Fibroblast of skin of back (primary cell): ENCODE measurements at regions not wholly inside any gene's neighbourhood (a gene's known extent, or its start where the extent isn't known, plus 50 kb on each side); places are given as distances from the start of the nearest gene placed in this dataset.

Source experiments
- DNase-seq: peaks from one replicate; pipeline ENCODE4 v3.0.0-alpha.2; 2013

DNA sequence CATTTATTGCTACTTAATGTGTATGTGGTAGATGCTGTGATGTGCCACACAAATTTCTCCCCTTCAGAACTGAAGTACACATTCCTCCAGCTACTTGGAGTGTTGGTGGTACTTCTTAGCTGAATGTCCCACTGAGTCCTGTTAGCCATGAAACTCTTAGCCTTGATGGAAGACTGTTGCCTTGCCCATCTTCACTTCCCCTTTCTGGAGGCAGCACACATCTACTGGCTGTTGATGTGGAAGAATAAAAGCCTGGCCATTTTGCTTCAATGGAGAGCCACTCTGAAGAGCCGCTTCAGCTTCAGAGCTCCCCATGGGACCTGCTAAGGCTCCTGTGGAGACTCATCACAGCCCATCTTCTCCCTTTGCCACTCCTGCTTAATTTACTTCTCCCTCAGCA, 157.7 kb upstream of the PITX2 start:
- DNase-seq, result no peak

- DNase-seq, result no peak
These were observed 159.1 kb upstream of the PITX2 start for GRCh38 chr4:110781944-110782343.

GRCh38 chr4:110787109-110787508, 164.2 kb upstream of the PITX2 start:
- peak; percentile 27 for DNase-seq

DNA sequence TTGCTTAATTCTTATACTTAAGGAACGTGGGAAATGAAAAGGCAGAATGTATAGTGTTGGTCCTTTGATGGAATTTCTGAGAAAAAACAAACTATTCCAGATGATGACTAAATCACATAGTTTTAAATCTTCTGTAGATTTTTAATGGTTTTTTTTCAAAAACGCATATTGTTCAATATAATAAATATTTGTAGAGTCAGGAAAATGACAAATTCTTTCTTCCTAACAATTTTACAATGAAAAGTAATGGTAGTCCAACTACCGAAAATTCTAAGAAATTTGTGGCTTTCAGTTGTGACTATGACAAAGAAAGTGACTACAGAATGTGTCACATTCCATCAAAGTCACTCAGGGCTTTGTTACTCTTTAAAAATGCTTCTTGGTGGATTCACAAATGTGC, 164.8 kb upstream of the PITX2 start:
- peak; percentile 78 for DNase-seq

GRCh38 chr4:110788302-110788701, 165.4 kb upstream of the PITX2 start:
- peak; percentile 21 for DNase-seq

DNA sequence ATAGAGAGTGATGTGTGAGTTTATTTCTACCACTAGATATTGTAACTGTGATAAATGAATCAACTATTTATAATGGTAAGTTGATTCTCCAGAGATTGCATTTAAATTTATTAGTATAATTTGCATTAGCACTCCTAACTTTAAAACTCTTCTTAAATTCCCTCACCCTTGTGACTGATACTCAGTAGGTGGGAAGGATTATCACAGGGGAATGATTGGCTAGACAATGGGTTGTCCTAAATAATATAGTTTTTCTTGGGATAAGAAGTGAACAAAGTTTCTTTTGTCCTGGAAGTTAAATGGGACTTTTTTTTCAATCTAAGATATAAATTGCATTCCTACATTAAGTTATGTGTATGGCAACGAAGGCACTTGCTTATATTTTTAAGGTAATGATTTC, 169.2 kb upstream of the PITX2 start:
- no peak for DNase-seq

DNA sequence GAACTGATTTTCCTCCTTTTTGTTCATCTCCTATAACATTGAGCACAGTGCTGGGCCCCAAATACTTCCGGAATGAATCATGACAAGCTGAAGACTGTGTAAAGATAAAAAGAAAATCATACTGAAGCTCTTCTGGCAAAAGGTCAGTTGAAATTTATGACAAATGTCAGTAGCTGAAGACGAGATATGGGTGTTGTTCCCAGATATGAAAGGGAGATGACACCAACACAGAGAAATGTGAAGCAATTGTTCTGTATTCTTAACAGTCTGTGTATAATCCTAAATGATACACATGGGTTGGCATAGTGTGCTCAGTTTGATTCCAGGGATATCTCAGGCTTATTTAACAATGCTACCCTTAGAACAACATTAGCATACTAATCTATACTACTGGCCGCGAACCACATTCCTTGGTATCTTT, 170.5 kb upstream of the PITX2 start:
- DNase-seq, result peak; percentile 77

GRCh38 chr4:110793890-110794554, 171.1 kb upstream of the PITX2 start:
- no peak for DNase-seq

DNA sequence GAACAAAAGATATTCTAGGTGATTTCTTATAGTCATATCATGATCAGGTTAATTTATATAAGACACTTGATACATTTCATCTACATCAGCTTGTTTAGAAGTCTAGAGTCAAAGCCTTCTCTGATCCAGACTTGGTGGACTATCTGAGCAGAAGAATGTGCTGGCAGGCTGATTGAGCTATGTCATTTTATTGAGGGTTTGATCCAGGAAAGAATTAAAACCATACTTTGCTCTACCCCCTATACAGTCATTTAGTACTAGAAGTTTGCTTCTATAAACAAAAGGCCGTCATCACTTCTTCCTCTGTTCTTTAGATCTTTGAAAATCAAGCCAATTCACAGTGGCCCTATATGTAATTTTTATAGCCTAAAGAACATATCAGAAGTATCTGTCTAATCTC, 173.1 kb upstream of the PITX2 start:
- no peak for DNase-seq

DNA sequence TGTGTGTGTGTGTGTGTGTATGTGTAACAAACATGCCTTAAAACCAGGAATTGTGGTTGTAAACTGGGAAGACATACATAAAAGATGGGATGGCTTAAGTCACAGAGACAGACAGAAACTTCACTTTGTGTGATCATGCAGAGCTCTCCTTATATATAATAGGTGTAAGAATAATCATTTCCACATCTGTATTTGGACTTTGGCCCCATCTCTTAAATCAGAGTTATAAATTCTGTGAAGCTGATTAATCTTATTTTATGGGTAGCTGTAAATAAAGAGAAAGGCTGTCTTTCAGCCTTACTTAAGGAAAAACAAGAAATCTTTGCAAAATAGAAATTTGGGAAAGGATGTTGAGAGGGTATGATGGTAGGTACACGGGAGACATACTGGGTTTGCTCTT, 174.6 kb upstream of the PITX2 start:
- no peak for DNase-seq

- DNase-seq, result peak; percentile 46
These were observed 175.8 kb upstream of the PITX2 start for GRCh38 chr4:110798687-110799086.

DNA sequence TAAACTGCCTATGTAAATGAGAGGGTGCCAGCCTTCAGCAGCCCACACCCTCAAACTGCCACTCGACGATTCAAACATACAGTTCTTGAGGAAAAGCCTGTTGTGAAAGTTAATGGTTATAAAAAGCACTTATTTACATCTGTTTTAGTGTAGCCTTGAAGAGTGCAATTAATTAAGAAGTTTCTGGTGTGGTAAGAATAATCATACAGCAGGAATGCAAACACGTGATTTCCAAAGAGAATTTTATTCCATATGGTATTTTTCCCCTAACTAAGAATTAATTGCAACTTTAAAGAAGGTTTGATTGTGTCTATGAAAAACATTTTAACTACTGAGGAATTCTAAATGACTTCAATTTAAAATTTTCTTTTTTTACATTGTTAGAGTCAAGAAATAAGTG, 176.3 kb upstream of the PITX2 start:
- DNase-seq, result no peak

GRCh38 chr4:110801591-110801990, 178.7 kb upstream of the PITX2 start:
- no peak for DNase-seq

- peak; percentile 66 for DNase-seq
These were observed 185.5 kb upstream of the PITX2 start for GRCh38 chr4:110808351-110808878.

DNA sequence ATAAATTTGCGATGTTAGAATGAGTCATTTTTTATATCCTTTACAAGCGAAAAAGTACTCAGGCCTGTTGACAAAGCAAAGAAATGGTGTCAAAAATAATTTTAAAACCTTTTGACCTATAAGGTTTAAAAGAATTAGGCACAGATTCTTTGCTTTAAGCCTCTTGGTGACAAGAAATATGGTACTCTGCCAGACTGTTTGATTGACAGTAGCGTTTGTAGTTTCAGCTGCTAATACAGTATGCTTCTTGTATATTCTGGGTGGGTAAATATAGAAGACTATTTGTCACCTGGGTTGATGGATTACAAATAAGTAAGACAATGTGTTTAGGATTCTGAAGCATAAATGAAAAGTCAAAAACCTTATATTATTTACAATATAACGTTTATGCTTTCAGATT, 193.1 kb upstream of the PITX2 start:
- no peak for DNase-seq

DNA sequence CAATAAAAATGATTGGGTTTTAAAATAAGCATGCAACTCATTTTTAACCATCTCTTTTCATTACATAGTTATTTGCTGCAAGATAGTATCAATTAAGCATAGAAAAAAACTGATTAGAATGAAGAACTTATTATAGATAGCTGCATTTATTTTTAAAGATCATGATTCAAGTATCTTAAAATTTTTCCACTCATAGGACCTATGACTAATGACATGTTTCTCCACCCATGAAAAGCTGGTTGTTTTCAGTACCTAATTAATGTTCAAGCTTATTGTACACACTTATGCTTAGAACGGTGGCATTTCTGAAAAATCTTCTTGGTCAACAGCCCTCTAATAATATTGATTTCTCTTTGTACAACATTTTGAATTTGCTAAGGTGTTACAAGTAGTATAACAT, 193.5 kb upstream of the PITX2 start:
- no peak for DNase-seq

- no peak for DNase-seq
These were observed 198.3 kb upstream of the PITX2 start for GRCh38 chr4:110821186-110821585.

DNA sequence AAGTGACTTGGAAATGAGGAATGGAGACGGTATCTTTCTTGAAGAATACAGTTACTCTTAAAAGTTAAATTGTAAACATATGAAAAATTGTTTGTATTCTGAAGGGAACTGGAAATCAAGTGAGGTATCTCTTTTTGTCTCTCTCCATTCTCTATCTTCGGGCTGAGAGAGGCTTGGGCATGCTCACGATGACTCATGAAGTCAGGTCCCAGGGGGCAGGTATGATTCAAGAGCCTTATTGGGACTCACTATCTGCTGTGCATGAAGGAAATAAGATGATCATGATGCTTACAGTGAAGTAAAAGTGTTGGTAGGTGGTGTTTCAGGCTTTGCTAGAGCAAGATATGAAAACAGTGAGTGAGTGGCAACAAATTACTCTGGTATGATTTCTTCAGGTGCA, 200.4 kb upstream of the PITX2 start:
- DNase-seq, result peak; percentile 87

DNA sequence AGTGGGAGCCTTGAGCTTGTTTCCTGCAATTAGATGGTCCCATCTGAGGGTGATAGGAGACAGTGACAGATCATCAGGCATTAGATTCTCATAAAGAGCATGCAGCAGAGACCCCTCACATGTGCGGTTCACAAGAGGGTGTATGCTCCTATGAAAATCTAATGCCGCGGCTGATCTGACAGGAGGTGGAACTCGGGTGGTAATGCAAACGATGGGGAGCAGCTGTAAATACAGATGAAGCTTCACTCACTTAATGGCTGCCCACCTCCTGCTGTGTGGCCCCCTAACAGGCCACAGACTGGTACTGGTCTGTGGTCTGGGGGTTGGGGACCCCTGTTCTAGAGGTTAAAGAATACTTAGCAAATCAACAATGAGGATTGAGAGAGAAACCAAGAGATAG, 201.5 kb upstream of the PITX2 start:
- DNase-seq, result no peak

GRCh38 chr4:110826656-110827055, 203.8 kb upstream of the PITX2 start:
- no peak for DNase-seq

GRCh38 chr4:110830461-110830860, 207.6 kb upstream of the PITX2 start:
- no peak for DNase-seq

DNA sequence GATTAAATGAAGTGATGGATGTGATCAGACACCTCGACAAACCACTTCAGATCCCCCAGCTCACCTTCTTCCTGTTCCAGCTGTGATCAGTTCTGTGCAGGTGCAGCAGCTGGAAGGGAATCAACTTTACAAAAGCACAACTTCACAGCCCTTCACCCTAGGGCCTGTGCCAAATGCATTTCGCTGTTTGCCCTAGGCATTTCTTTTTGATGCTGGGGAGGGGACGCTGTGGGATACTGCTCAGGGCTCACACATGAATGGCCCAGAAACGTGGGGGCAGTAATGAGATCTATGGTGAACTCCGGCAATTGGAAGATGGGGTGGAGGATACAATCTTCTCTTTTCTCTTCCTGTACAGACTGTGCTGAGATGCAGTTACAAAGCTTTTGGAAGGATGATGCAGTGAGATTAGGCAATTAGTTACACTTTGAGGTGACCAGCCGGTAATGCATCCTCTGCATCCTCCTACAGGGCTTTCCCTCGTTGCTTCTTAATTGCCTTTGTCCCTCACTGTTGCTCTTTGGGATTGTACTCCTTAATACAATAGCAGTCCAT, 215.1 kb upstream of the PITX2 start:
- no peak for DNase-seq

DNA sequence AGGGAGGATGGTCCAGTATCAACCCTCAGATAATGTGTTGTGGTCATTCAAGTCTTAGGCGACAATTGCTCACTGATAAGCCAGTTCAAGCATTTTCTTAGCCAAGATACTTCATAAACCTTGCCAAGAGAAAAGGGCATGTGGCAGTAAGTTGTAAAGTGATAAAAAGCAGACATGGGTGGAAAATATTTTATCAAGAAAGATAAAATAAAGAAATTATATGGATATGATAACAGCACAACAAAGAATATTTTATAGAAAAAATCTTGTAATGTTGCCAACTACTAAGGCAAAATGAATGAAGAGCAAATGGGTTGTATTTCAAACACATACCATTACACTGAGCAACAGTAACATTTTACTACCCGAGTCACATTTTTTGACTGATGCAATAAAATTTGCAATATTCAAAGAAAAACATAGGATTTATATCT, 217.4 kb upstream of the PITX2 start:
- peak; percentile 78 for DNase-seq

GRCh38 chr4:110848787-110849186, 225.9 kb upstream of the PITX2 start:
- DNase-seq, result no peak

DNA sequence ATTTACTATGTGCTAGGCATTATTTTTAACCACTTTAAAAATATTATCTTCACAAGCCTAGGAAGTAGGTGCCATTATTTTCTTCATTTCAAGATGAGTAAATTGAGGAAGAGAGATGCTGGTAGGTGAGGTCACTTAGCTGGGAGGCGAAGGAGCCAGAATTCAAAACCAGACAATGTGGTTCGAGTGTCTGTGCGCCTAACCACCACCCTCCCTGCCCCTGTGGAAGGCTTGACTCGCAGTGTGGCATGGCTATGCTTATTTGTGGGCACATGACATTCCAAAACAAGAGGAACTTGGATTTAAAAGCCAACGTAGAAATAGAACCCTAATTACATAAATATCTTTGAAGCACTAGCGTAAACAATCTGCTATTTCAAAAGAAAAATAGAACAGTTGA, 226.6 kb upstream of the PITX2 start:
- DNase-seq, result no peak
